PC-3 (cell line): ENCODE measurements at regions not wholly inside any gene's neighbourhood (a gene's known extent, or its start where the extent isn't known, plus 50 kb on each side); places are given as distances from the start of the nearest gene placed in this dataset.

Source experiments
- ATAC-seq: fragments of 200-7000 bp; cut with Tn5 transposase; 2 replicates; pipeline ENCODE4 v1.9.1; 2020; ENCODE audit warnings: mild to moderate bottlenecking, moderate library complexity
- BruUV-seq: library from RNA; stranded (reverse); fragments of 400-500 nt; replicated peaks from 2 replicates; lab custom pipeline; 2021; lab: Mats Ljungman, UMichigan
- CTCF ChIA-PET: fragments of 300-600 bp; sonication (Branson Sonifier 250); formaldehyde crosslinking; loops from one replicate; lab custom pipeline; 2022; ENCODE audit warnings: antibody characterized with exemption; lab: Charles Lee
- POLR2A ChIA-PET: fragments of 300-600 bp; sonication (Branson Sonifier 250); formaldehyde crosslinking; loops from one replicate; lab custom pipeline; 2022; ENCODE audit warnings: antibody characterized with exemption; ENCODE audit not compliant: unreplicated experiment; lab: Charles Lee
- DNase-seq: peaks from one replicate; pipeline ENCODE4 v3.0.0-alpha.2; 2015
- H2AFZ ChIP-seq: fragments of 300-600 bp; sonication (generic); 2 replicates; pipeline ENCODE4 v1.6.0; 2016; ENCODE audit warnings: antibody characterized with exemption, low read length
- H3F3A ChIP-seq: fragments of 300-600 bp; sonication (generic); one replicate; pipeline ENCODE4 v1.6.0; 2017; ENCODE audit warnings: antibody characterized with exemption, low read length, control low read depth, mild to moderate bottlenecking; ENCODE audit not compliant: unreplicated experiment
- H3K27ac ChIP-seq: fragments of 300-600 bp; sonication (generic); 2 replicates; pipeline ENCODE4 v1.5.1; 2016; ENCODE audit warnings: mild to moderate bottlenecking, low read length
- H3K27me3 ChIP-seq: fragments of 300-600 bp; sonication (generic); 2 replicates; pipeline ENCODE4 v1.6.1; 2016; ENCODE audit warnings: low read length, mixed read lengths
- H3K36me3 ChIP-seq: fragments of 300-600 bp; sonication (generic); 2 replicates; pipeline ENCODE4 v1.6.1; 2016; ENCODE audit warnings: low read depth, mixed run types, low read length, mixed read lengths
- H3K4me1 ChIP-seq: fragments of 300-600 bp; sonication (generic); 2 replicates; pipeline ENCODE4 v1.5.1; 2016; ENCODE audit warnings: low read length; ENCODE audit not compliant: insufficient read depth
- H3K4me2 ChIP-seq: fragments of 300-600 bp; sonication (generic); 2 replicates; pipeline ENCODE4 v1.6.0; 2016; ENCODE audit warnings: low read length
- H3K4me3 ChIP-seq: fragments of 300-600 bp; sonication (generic); 2 replicates; pipeline ENCODE4 v1.5.1; 2016; ENCODE audit warnings: mild to moderate bottlenecking, low read length, mixed read lengths
- H3K79me2 ChIP-seq: fragments of 300-600 bp; sonication (generic); 2 replicates; pipeline ENCODE4 v1.6.1; 2017; ENCODE audit warnings: low read length, mixed read lengths
- H3K9ac ChIP-seq: fragments of 300-600 bp; sonication (generic); 2 replicates; pipeline ENCODE4 v1.6.0; 2016; ENCODE audit warnings: mild to moderate bottlenecking, low read length
- H3K9me2 ChIP-seq: fragments of 300-600 bp; sonication (generic); replicated peaks from 2 replicates; pipeline ENCODE4 v1.6.1; 2016; ENCODE audit warnings: mixed run types, low read length, mixed read lengths
- H3K9me3 ChIP-seq: fragments of 300-600 bp; sonication (generic); 2 replicates; pipeline ENCODE4 v1.6.1; 2016; ENCODE audit warnings: low read length, mixed read lengths
- H4K20me1 ChIP-seq: fragments of 300-600 bp; sonication (generic); 2 replicates; pipeline ENCODE4 v1.6.1; 2016; ENCODE audit warnings: low read length, mixed read lengths
- CTCF ChIP-seq: fragments of 300-600 bp; sonication (generic); conservative IDR thresholded peaks from 2 replicates; pipeline ENCODE4 v1.5.1; 2017; ENCODE audit warnings: antibody characterized with exemption, low read depth, mild to moderate bottlenecking, low read length
- EZH2 ChIP-seq: fragments of 300-600 bp; sonication (generic); IDR thresholded peaks from one replicate; pipeline ENCODE4 v1.6.1; 2017; ENCODE audit warnings: antibody characterized with exemption, mild to moderate bottlenecking, low read length; ENCODE audit not compliant: unreplicated experiment
- EZH2phosphoT487 ChIP-seq: fragments of 300-600 bp; sonication (generic); IDR thresholded peaks from 2 replicates; pipeline ENCODE4 v1.6.1; 2018; ENCODE audit warnings: mild to moderate bottlenecking, antibody characterized with exemption, low read length, borderline replicate concordance
- intact Hi-C: fragments of 100-400 bp; cut with micrococcal nuclease; formaldehyde crosslinking; loops from 2 replicates; pipeline ENCODE4 v1.9.0; 2023

- CTCF ChIA-PET, result interaction anchor here (0.6 kb wide), 1 partner anchor 130 kb away, joined by 4 read pairs; no protein-coding TSS in a partner anchor
- H3K27ac ChIP-seq, result no peak overlapping the region
- H3K4me3 ChIP-seq, result no peak overlapping the region
- H3K79me2 ChIP-seq, result no peaks in the 10 kb centered on the region
- intact Hi-C loops, result no loop called here
- H2AFZ ChIP-seq, result no peak overlapping the region
- no peaks in the 10 kb centered on the region for H3F3A ChIP-seq
- H3K9ac ChIP-seq, result no peak overlapping the region
- DNase-seq (no peak), ATAC-seq (no peak)
- BruUV-seq, result no TSS peak
- H3K27me3 ChIP-seq, result no peaks in the 10 kb centered on the region
- H3K9me2 ChIP-seq, result no peaks in the 10 kb centered on the region
- H3K9me3 ChIP-seq, result no peaks in the 10 kb centered on the region
- no peaks in the 10 kb centered on the region for H4K20me1 ChIP-seq
- POLR2A ChIA-PET, result no interaction called here
- no peak for TF ChIP-seq EZH2
- TF ChIP-seq EZH2phosphoT487, result no peak
- no peak for TF ChIP-seq CTCF
- H3K4me2 ChIP-seq, result no peak overlapping the region
- H3K36me3 ChIP-seq, result no peaks in the 10 kb centered on the region
- peaks cover 18% of the 10 kb centered on the region for H3K4me1 ChIP-seq
These were observed 108.2 kb upstream of the ACSL4 start for GRCh38 chrX:109841257-109841656.

- CTCF ChIA-PET, result interaction anchor here (0.6 kb wide), 1 partner anchor 22 kb away, joined by 4 read pairs; no protein-coding TSS in a partner anchor
- BruUV-seq, result no TSS peak
These were observed 109.0 kb upstream of the ACSL4 start for GRCh38 chrX:109841869-109842579.

More at GRCh38 chrX:109841869-109842579, 109.0 kb upstream of the ACSL4 start:
- Histone ChIP-seq H3K27me3 (no peaks in the 10 kb centered on the region), H3K79me2 (no peaks in the 10 kb centered on the region), H3K36me3 (no peaks in the 10 kb centered on the region), H3K9me2 (no peaks in the 10 kb centered on the region), H3F3A (no peaks in the 10 kb centered on the region), H3K4me2 (no peak overlapping the region), H3K4me1 (peaks cover 23% of the 10 kb centered on the region), H3K27ac (no peak overlapping the region), H3K9me3 (no peaks in the 10 kb centered on the region), H2AFZ (no peak overlapping the region), H3K9ac (no peak overlapping the region), H3K4me3 (no peak overlapping the region), H4K20me1 (no peaks in the 10 kb centered on the region)
- intact Hi-C loops, result no loop called here
- POLR2A ChIA-PET, result no interaction called here
- ATAC-seq (no peak), DNase-seq (no peak)
- no peak for TF ChIP-seq EZH2
- TF ChIP-seq EZH2phosphoT487, result no peak
- no peak for TF ChIP-seq CTCF
